D721Med (cell line): ENCODE measurements at regions not wholly inside any gene's neighbourhood (a gene's known extent, or its start where the extent isn't known, plus 50 kb on each side); places are given as distances from the start of the nearest gene placed in this dataset.
"Not testable (repeated sequence)": the region's sequence is repeated elsewhere in the genome, so short reads cannot be mapped to it uniquely, and the experiment has no call there.

Experiments
- DNase-seq: peaks from one replicate; pipeline ENCODE4 v3.0.0; 2011; ENCODE audit warnings: low spot score; ENCODE audit not compliant: insufficient read length
- FAIRE-seq: peaks from 2 replicates; lab custom pipeline; 2011; peaks lifted over from hg19 to GRCh38; lab: Jason Lieb, UNC
- TF ChIP-seq, protein P1 (sequence below): IDR thresholded peaks from 2 replicates; pipeline ENCODE4 v1.5.1; 2012; ENCODE audit warnings: mild to moderate bottlenecking, control low read depth; ENCODE audit not compliant: insufficient read depth; ENCODE audit errors: missing control alignments

GRCh38 chr9:7739595-7739994 lies 60.0 kb downstream of the DMAC1 start:
- no peak for FAIRE-seq
- TF ChIP-seq, protein P1, sequence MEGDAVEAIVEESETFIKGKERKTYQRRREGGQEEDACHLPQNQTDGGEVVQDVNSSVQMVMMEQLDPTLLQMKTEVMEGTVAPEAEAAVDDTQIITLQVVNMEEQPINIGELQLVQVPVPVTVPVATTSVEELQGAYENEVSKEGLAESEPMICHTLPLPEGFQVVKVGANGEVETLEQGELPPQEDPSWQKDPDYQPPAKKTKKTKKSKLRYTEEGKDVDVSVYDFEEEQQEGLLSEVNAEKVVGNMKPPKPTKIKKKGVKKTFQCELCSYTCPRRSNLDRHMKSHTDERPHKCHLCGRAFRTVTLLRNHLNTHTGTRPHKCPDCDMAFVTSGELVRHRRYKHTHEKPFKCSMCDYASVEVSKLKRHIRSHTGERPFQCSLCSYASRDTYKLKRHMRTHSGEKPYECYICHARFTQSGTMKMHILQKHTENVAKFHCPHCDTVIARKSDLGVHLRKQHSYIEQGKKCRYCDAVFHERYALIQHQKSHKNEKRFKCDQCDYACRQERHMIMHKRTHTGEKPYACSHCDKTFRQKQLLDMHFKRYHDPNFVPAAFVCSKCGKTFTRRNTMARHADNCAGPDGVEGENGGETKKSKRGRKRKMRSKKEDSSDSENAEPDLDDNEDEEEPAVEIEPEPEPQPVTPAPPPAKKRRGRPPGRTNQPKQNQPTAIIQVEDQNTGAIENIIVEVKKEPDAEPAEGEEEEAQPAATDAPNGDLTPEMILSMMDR = no peak
- no peak for DNase-seq

DNA sequence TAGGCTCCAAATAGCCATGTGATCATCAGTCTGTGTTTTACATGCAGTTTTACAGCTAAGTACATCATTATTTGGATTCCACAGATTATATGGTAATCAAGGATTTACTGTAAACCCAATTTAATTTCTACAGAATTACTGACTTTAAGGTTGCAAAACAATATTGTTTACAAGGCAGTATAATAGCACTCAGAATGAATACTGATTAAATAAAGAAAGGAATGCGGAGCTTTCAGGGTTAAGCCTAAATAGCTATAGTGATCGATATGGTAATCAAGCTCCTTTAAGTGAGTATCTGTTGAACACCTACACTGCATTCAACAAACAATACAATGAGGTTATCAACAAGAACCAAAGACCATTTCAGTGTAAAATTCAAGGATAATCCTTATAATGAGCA lies 64.3 kb downstream of the DMAC1 start:
- FAIRE-seq (peak; percentile 91), DNase-seq (no peak)
- TF ChIP-seq, protein P1 = no peak

DNA sequence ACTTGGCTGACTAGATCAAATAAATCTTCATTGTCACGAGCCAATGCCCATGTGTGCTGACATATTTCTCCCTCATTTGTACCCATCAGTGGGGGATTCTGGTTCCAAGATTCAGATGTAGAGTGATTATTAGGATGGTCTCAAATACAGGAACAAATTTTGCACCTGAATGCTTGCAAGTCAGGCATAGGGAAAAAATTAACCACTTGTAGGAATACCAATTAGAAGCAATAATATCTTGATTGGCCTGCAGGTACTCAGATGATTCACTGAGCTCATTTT lies 69.5 kb downstream of the DMAC1 start:
- FAIRE-seq = no peak

DNA sequence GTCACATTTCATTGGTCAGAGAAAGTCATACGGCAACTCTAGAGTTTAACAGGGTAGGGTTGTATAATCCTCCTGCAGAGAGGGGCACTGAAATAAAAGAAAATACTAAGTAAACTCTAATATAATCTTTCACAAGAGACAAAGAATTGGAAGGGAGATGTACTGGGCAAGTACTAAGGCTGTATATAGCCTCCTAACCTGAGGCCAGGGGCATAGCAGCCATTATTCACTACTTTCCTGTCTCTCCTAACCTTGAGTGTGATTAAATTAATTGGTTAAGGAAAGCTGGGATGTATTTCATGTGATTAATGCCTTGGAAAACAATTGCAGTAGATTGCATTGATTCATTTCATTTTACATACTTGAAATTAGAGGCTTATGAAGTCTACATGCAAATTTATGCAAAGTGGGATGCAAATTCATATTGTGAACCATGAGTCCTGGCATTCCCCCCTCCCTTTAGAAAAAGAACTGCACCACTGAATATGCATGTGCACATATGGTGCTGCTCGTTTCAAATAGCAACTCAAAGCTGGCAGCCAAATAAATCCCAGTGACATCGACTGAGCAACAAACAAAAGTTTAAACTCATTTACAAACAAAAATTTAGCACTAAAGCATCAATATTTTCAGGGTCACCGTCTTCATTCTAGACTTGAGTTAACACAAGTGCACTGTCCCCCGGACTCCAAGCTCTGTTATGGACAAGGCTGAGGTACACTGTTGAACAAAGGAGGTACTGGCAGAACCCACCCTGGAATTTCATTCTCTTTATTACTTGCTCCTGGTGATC lies 70.0 kb downstream of the DMAC1 start:
- no peak for DNase-seq

More for the DNA sequence above, 69.5 kb downstream of the DMAC1 start:
- no peak for DNase-seq
- TF ChIP-seq, protein P1 = no peak

DNA sequence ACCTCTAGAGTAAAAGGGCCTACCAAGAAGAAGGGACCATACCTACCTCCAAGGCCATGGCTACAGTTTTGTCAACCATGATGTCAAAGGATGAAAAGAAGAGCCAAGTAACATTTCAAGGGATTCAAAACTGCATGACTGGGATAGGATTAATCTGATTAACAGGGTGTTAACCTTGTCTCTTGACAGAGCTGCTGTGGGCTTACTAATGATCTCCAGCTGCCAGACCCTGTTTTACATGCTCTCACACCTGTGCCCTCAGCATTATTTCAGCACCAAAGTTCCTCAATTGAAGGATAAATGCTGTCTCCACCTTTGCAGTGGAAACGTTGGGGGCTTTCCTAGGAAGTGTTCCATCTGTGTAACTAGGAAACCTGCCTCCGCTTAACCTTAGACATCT lies 78.3 kb downstream of the DMAC1 start:
- FAIRE-seq = no peak
- no peak for DNase-seq
- TF ChIP-seq, protein P1 = no peak

More for the DNA sequence above, 70.0 kb downstream of the DMAC1 start:
- TF ChIP-seq, protein P1 = no peak
- FAIRE-seq = no peak

- not testable (repeated sequence) for DNase-seq, FAIRE-seq
Observed at GRCh38 chr9:7713088-7713487, 86.5 kb downstream of the DMAC1 start.

DNA sequence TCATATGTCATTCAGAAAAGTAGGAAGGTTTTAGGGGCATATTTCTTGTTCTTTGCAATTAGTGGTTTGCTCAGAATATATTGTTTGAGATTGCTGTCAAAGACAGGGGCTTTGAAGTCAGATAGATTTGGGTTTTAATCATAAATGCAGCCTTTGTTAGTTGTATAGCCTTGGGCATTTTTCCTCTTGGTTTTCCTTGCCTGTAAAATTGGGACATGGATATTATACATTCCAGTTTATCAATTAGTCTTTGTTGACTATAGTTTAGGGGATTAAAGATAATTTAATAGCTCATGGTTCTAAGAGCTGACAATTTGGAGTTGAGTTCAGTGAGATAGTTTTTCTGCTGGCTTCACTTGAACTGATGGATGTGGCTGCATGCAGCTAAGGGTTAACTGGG lies 88.9 kb downstream of the DMAC1 start:
- TF ChIP-seq, protein P1 = no peak
- DNase-seq (no peak), FAIRE-seq (no peak)

GRCh38 chr9:7707934-7708333 lies 91.6 kb downstream of the DMAC1 start:
- TF ChIP-seq, protein P1 = no peak
- no peak for DNase-seq
- peak; percentile 6 for FAIRE-seq
